Posterior cingulate gyrus (tissue), 11 donors: ENCODE measurements at regions not wholly inside any gene's neighbourhood (a gene's known extent, or its start where the extent isn't known, plus 50 kb on each side); places are given as distances from the start of the nearest gene placed in this dataset.
A peak's percentile ranks its signal among the peaks of the same experiment; 100 is the strongest.
"Not testable (repeated sequence)": the region's sequence is repeated elsewhere in the genome, so short reads cannot be mapped to it uniquely, and the experiment has no call there.

Experiments used
- DNase-seq, 10 donors: peaks; one replicate each; pipeline versions ENCODE4 v3.0.0 to v3.0.0-alpha.2; 2020 to 2021; ENCODE audit warnings: mixed read lengths in 3 of 10
- intact Hi-C: fragments of 100-400 bp; cut with DNase I; formaldehyde crosslinking; loops from one replicate; pipeline ENCODE4 v1.15.1; 2023

DNA sequence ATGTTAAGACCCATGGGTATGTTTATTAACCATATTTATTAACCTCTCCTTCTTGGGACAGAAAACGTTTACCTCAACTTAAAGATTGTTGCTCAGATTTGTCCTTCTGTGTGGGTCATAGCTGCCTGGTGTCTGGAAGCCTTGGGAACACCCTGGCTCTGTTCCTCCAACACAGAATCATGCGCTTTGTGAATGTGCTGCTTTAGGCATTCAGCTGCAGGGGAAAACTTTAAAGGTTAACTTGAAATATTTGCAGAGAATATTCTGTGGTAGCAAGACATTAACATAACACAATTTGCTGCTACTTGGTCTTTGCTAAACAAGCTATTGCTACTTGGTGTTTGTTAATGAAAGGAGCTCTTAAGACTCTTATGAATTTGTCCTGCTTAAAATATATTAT is 50.5 kb upstream of the THOC3 start:
- DNase-seq, intact Hi-C loops: not testable (repeated sequence)

DNA sequence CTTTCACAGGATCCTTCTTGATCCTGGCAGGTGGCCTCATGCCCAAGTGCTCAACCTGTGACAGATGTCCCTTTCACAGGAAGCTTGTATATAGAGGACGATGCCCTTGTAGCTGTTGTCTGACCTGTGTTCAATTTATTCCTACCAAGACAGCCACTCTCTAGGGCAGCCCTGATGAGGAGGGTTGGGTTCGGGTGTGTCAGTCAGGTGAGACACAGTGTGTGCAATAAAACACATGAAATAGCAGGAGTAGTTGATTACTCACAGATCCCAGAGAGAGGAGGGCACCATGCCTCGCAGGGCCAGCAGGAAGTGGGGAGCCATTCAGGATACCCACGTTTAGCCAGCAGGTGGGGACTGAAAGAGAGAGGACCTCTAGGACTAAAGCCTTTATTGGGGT is 52.7 kb upstream of the THOC3 start:
- intact Hi-C loops = not testable (repeated sequence)

DNA sequence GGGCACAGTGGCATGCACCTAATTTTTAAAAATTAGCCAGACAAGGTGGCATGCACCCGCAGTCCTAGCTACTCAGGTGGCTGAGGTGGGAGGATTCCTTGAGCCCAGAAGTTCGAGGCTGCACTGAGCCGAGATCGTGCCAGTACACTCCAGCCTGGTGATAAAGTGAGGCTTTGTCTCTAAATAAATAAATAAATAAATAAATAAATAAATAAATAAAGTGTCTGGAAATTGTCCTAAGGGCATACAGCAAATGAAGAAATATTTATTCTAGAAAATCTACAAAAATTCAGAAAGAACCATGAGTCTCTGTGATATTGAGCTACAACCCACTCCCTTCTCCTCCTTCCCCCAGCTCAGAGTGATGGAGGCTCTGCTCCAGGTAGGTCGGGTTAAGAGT is 55.4 kb upstream of the THOC3 start:
- intact Hi-C loops = not testable (repeated sequence)

More for the DNA sequence above, 52.7 kb upstream of the THOC3 start:
- not testable (repeated sequence) for DNase-seq

DNA sequence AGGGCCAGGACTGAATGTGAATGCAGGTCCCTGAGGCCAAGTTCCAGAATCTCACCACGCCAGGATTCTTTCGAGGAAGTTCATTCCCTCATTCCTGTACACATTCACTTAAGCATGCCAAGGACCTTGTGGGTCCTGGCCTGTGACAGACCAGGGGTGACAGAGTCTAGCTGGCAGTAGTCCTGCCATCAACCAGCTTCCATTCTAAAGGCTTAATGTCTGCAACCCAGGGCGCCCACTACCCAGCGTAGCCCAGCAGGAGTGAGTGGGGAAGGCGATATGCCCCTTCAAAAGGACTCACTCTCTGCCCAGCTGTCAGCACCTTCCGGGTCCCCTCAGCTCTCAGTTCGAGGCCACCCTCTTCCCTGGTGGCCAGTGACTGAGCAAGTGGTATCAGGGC is 61.3 kb upstream of the THOC3 start:
- intact Hi-C loops, DNase-seq: not testable (repeated sequence)

More for the DNA sequence above, 55.4 kb upstream of the THOC3 start:
- DNase-seq = not testable (repeated sequence)

DNA sequence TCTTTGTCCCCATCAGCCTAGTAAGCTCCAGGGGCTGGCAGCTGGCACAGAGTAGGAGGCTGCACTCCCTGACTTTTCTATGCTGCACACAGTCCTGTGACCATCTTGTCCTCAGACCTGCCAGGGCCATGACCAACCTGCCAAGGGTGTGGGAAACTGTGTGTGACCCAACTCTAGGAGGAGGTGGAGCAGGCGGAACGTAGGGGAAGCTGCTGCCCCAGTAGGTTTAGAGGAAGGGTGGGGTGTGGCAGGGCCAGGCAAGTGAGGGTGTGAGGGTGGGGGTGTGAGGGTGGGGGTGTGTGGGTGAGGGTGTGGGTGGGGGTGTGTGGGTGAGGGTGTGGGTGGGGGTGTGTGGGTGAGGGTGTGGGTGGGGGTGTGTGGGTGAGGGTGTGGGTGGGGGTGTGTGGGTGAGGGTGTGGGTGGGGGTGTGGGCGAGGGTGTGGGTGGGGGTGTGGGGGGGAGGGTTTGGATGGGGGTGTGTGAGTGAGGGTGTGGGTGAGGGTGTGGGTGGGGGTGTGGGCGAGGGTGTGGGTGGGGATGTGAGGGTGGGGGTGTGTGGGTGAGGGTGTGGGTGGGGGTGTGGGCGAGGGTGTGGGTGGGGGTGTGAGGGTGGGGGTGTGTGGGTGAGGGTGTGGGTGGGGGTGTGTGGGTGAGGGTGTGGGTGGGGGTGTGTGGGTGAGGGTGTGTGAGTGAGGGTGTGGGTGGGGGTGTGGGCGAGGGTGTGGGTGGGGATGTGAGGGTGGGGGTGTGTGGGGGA is 62.4 kb upstream of the THOC3 start:
- DNase-seq, intact Hi-C loops: not testable (repeated sequence)

DNA sequence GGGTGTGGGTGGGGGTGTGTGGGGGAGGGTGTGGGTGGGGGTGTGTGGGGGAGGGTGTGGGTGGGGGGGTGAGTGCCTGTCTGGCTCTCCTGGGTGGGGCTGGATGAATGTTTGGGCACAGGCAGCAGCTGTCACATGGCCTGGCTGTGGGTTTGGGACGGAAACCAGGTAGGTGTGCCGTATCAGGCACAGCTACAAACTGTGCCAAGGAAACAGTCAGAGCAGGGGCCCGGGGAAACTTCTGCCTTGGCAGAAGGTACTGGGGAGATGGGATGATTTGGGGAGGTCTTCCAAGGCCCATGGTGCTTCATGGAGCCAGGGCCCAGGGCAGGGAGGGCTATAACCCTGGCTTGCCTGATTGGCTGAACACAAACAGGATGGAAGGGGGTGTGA is 63.0 kb upstream of the THOC3 start:
- intact Hi-C loops = not testable (repeated sequence)

DNA sequence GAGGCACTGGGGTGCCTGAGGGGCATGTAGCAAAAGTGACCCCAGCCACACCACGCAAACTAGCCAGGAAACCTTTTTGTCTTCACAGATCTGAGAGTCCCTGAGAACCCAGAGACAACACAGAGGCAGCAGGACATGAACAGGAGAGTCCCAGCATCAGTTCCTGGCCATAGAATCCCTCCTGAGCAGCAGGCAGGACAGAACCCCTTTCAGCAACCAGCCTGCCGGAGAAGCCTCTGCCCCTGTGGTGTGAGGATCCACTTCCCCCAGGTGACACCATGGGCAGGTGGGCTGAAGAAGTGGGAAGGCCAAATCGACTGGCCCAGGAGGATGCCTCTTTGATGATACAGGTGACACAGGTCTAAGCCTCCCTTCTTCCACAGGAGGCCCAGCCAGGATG is 65.1 kb upstream of the THOC3 start:
- intact Hi-C loops, DNase-seq: not testable (repeated sequence)

More for the DNA sequence above, 63.0 kb upstream of the THOC3 start:
- not testable (repeated sequence) for DNase-seq

DNA sequence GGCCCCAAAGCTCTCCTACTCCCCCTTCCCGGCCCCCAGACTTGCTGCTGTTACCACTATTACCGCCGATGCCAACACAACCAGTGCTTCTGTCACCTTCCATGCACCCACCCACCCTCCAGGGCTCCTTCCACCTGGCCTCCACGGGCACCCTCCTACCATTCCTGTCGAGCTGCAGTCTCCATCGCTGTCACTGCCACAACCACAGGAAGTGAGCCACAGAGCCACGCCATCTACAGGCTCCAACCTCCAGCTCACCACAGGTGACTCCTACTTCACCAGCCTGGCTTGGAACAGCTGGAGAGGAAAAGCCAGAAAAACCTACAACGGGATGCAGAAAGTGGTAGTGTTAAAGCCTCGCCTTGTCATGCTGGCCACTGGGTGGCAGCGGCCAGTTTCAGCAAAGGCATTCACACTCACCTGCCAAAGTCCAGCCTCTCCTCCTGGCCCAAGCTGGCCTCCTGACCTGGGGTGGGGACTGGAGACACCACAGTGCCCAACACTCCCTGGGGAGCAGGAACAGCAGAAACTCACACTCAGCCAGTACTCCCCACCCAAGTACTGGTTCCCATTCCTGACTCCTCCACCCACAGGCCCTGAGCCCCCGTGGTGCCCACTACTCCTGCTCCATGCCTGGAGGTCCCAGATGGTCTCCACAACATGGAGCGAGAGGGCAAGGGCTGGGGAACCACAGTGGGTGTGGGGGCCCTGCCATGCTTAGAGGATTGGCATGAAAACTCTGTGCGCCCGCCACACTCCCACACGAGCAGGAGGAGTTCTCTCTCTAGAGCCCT is 66.5 kb upstream of the THOC3 start:
- DNase-seq = peak in 1 of 10 donors; percentile 80
- intact Hi-C loops = not testable (repeated sequence)

DNA sequence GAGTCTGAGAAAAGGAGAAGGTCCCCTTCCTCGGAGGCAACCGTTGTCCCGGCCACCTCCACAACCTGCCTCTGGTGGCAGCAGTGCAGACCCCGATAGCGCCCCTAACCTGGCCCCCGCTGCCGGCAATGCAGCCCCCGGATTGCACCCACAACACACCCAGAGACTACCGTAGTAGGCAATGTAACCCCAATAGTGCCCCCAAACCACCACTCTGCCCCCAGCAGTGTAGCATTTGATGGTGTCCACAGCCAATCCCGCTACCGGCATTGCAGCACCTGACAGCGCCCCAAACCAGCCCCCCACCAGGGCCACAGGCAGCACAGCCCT is 67.1 kb upstream of the THOC3 start:
- DNase-seq, intact Hi-C loops: not testable (repeated sequence)

DNA sequence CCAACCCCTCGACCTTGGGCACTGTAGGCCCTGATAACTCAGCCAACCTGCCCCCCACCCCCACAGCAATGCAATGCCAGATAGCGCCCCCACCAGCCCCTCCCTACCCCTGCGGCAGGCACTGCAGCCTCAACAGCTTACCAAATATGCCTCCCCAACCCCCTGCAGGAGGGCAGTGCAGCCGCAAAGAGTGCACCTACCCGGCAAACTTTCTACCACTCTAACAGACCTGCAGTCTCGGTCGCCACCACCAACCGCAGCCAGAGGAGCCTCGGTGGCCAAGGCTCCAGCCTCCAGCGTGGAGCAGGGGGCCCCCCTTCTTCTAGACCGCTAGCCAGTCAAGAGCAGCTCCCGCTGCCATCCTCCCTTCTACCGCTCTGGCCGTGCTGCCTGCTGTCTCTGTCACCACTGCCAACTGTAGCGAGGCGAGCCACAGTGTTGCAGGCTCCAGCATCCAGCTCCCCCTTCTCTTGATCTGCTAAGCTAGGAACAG is 67.7 kb upstream of the THOC3 start:
- peak in 1 of 10 donors; percentile 83 for DNase-seq
- intact Hi-C loops = not testable (repeated sequence)

DNA sequence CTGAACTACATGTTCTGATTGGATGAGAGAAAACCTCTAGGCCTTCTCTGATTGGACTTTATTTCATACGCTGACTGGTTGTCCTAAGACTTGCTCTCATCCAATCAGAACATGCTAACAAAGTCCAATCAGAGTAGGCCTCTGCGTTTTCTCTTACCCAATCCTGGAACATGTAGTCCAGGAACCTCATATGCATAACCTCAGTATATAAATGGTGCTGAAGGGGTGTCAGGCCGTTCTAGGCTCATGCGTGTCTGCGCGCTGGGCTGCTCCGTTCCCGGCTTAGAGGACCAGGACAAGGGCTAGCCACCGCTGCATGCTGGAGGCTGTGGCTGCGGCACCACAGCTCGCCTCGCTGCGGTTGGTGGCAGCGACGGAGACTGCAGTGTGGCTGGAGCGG is 68.3 kb upstream of the THOC3 start:
- intact Hi-C loops, DNase-seq: not testable (repeated sequence)

DNA sequence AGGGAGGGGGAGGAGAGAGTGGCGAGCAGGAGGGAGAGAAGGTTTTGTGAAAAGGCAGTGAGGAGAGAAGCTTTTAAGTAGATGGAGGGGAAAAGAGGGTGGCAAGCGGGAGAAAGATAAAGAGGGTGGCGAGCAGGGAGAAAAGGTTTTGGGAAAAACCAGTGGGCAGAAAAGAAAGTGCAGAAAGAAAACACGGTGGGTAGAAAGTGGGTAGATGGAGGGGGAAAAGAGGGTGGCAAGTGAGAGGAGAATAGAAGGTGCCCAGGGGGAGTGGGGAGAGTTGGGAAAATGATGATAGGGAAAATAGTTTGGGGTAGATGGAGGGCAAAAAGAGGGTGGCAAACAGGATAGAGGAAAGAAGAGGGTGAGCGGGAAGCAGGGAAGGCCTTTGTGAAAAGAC is 69.1 kb upstream of the THOC3 start:
- intact Hi-C loops, DNase-seq: not testable (repeated sequence)

DNA sequence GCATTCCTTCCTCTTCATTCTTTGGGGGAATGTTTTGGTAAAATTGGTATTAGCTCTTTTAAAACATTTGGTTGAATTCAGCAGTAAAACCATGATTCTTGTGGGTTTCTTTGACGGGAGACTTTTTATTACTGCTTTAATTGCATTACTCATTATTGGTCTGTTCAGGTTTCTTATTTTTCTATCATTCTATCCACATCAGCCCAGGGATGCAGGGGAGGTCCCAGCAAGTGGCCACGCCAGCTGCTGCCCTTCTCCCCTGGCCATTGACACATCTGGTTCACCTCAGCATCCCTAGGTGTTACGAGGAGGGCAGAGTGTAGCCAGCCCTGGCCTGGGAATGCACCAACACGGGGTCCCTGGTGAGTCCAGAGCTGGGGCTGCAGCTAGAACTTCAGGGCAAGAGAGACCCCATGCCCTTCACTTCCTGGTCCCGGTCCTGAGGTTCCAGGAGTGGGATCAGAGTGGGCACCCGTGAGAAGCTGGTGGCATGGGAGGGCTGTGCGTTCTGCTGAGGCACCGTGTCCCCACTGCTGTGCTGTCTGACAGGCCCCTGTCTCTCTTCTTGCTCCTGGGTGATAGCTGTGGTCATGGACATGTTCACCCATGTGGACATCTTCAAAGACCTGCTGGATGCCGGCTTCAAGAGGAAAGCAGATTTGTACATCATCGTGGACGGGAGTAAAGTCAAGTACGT is 72.1 kb upstream of the THOC3 start:
- intact Hi-C loops = not testable (repeated sequence)
- DNase-seq = peak in 1 of 10 donors; percentile 76

DNA sequence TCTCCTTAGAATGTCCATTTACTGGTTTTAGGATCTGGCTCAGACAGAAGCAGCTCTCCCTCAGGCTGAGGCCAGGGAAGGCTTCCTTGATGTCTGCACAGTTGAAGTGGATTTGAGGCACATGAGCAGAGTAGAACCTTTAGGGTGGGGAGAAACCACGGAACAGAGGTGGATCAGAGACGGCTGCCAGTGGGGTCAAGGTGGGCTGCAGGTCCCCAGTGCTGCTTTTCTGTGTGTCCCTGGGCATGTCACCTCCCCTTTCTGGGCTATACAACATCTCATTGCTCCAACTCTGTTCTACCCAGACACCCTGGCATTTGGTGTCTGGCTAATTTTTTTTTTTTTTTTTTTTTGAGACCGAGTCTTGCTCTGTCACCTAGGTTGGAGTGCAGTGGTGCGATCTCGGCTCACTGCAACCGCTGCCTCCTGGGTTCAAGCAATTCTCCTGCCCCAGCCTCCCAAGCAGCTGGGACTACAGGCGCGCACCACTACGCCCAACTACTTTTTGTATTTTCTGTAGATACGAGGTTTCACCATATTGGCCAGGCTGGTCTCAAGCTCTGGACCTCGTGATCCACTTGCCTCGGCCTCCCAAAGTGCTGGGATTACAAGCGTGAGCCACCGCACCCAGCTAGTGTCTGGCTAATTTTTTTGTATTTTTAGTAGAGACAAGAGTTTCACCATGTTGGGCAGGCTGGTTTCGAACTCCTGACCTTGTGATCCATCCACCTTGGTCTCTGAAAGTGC is 73.3 kb upstream of the THOC3 start:
- peak in 1 of 10 donors; percentile 59 for DNase-seq
- intact Hi-C loops = not testable (repeated sequence)

DNA sequence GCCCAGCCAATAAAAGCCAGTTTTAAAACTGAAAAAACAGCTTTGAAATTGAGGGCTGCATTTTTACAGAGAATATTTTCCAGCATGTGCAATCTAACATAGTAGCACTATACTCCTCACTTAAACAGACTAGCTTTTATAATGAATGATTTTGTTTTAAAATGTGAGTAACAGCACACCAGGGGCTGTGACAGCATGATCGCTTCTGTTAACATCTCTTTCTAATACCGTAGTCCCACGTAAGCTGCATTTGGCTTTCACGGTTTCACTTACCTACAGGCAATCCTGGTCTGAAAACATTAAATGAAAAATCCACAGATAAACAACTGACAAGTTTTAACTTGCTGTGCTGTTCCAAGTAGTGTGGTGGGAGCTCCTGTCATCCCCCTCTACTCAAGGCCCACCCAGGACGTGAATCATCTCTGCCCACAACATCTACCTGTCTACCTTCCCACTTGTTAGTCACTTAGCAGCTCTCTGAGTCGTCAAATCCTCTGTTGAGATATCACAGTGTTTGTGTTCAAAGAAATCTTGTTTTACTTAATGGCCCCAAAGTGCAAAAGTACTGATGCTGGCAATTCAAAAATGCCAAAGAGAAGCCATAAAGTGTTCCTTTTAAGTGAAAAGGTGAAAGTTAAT is 74.0 kb upstream of the THOC3 start:
- intact Hi-C loops, DNase-seq: not testable (repeated sequence)

DNA sequence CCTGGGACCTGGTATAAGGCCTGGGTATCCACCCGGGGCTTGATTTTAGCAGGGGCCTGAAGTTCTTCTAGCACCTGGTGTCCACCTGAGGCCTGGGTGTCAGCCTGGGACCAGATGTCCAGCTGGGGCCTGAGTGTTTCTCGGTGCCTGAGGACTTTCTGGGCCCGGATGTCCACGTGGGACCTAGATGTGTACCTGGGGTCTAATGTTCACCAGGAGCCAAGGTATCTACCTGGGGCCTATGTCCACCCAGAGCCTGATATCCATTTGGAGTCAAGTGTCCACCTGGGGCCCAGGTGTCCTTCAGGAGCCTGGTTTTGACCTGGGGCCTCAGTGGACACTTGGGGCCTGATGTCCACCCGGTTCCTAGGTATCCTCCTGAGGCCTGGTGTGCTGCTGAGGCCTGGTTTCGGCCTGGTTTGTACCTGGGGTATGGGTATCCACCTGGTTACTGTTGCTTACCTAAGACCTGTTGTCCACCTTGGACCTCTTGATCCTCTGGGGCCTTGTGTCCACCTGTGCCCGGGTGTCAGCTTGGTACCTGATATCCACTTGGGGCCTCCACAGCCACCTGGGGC is 75.2 kb upstream of the THOC3 start:
- peak in 2 of 10 donors; percentile 36 to 66 for DNase-seq

DNA sequence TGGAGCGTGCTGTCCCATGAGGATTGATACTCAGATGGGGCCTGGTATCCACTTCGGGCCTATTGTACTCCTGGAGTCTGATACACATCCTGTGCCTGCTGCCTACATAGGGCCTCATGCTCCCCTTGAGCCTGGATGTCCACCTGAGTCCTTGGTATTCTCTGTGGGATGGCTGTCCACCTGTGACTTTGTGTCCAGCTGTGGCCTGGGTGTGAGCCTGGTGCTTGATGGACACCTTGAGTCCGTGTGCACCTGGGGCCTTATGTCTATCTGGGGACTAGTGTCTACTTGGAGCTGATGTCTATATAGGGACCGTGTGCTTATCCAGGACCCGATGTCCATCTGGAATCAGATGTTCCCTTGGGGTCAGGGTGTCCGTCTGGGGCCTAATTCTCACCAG is 75.9 kb upstream of the THOC3 start:
- intact Hi-C loops = not testable (repeated sequence)
- DNase-seq = peak in 1 of 10 donors; percentile 29

More for the DNA sequence above, 75.2 kb upstream of the THOC3 start:
- intact Hi-C loops = not testable (repeated sequence)

DNA sequence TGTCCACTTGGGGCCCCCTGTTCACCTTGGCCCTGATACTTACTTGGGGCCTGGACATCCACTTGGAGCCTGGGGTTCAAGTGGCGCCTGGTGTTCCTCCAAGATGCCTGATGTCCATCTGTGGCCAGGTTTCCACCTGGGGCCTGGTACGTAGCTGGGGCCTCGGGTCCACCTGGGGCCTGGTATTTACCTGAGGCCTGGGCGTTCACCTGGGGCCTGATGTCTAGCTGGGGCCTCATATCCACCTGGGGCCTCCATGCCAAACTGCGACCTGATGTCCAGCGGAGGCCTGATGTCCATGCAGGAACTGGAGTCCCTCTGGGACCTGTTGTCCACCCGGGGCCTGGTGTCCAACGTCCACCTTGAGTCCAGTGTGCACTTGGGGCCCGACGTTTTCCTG is 76.3 kb upstream of the THOC3 start:
- intact Hi-C loops, DNase-seq: not testable (repeated sequence)

DNA sequence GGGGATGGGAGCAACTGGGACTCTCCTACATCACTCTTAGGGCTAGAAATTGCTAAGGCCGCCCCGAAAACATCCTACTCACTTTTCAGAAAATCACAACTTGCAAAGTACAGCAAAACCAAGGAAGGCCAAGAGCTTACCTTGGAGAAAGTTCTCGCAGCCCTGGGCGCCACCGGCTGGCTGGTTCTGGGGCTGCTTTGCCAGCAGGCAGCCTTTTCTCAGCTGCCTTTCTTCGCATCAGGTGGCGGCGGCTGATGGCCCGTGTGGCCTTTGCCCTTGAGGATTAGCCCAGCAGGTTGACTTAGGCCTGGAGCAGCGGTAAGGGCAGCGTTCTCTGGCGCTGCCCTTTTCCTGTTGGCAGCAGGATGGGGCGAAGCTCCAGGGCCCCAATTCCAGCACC is 77.3 kb upstream of the THOC3 start:
- intact Hi-C loops, DNase-seq: not testable (repeated sequence)
